WTC11 (cell line): ENCODE measurements at regions not wholly inside any gene's neighbourhood (a gene's known extent, or its start where the extent isn't known, plus 50 kb on each side); places are given as distances from the start of the nearest gene placed in this dataset.
"Not testable (repeated sequence)": the region's sequence is repeated elsewhere in the genome, so short reads cannot be mapped to it uniquely, and the experiment has no call there.

Experiments
- ATAC-seq: fragments of 200-7000 bp; cut with Tn5 transposase; 2 replicates; pipeline ENCODE4 v1.10.0; 2021; ENCODE audit warnings: mild to moderate bottlenecking, moderate library complexity
- CTCF ChIA-PET: fragments of 300-600 bp; sonication (Branson Sonifier 250); formaldehyde crosslinking; loops from one replicate; lab custom pipeline; 2021; ENCODE audit warnings: antibody characterized with exemption; lab: Charles Lee
- POLR2A ChIA-PET: fragments of 350-600 bp; sonication (Branson Sonifier 250); formaldehyde crosslinking; loops from one replicate; lab custom pipeline; 2021; ENCODE audit warnings: antibody characterized with exemption; lab: Charles Lee
- DNase-seq: peaks from one replicate; pipeline ENCODE4 v3.0.0; 2021; ENCODE audit warnings: low spot score
- H3K27ac Mint-ChIP-seq: 2 replicates; pipeline ENCODE4 v1.8.0; 2021; ENCODE audit warnings: mixed read lengths
- H3K27me3 Mint-ChIP-seq: 2 replicates; pipeline ENCODE4 v1.8.0; 2021; ENCODE audit warnings: low read depth, mild to moderate bottlenecking, moderate library complexity, mixed read lengths
- H3K36me3 Mint-ChIP-seq: 2 replicates; pipeline ENCODE4 v1.8.0; 2021; ENCODE audit warnings: mixed read lengths
- H3K4me1 Mint-ChIP-seq: 2 replicates; pipeline ENCODE4 v1.8.0; 2022; ENCODE audit warnings: mixed read lengths
- H3K4me3 Mint-ChIP-seq: 2 replicates; pipeline ENCODE4 v1.8.0; 2021; ENCODE audit warnings: mild to moderate bottlenecking, moderate library complexity, mixed read lengths
- H3K9me3 Mint-ChIP-seq: 2 replicates; pipeline ENCODE4 v1.8.0; 2021; ENCODE audit warnings: mixed read lengths
- E2F5 ChIP-seq: sonication (generic); formaldehyde crosslinking; IDR thresholded peaks from 2 replicates; pipeline ENCODE4 v1.8.1; 2022; ENCODE audit warnings: mild to moderate bottlenecking, moderate library complexity, missing genetic modification reagents
- ELF4 ChIP-seq: sonication (generic); formaldehyde crosslinking; IDR thresholded peaks from 2 replicates; pipeline ENCODE4 v1.8.1; 2022; ENCODE audit warnings: low read depth, mild to moderate bottlenecking, moderate library complexity, missing genetic modification reagents
- HMGA2 ChIP-seq: fragments of 250-450 bp; sonication (Bioruptor Pico); IDR thresholded peaks from 2 replicates; pipeline ENCODE4 v1.4.0; 2021; ENCODE audit warnings: mild to moderate bottlenecking, moderate library complexity
- IRF1 ChIP-seq: sonication (generic); formaldehyde crosslinking; IDR thresholded peaks from 2 replicates; pipeline ENCODE4 v1.8.0; 2023; ENCODE audit warnings: missing genetic modification reagents
- NFYB ChIP-seq: sonication (generic); formaldehyde crosslinking; conservative IDR thresholded peaks from 2 replicates; pipeline ENCODE4 v1.8.0; 2022; ENCODE audit warnings: low read depth, missing genetic modification reagents
- NR1H2 ChIP-seq: sonication (generic); formaldehyde crosslinking; IDR thresholded peaks from 2 replicates; pipeline ENCODE4 v1.9.0; 2021; ENCODE audit warnings: mild to moderate bottlenecking, moderate library complexity, missing genetic modification reagents
- OVOL2 ChIP-seq: fragments of 250-450 bp; sonication (Bioruptor Pico); IDR thresholded peaks from 2 replicates; pipeline ENCODE4 v1.9.0; 2021; ENCODE audit warnings: mild to moderate bottlenecking, borderline replicate concordance
- RELA ChIP-seq: sonication (generic); formaldehyde crosslinking; IDR thresholded peaks from 2 replicates; pipeline ENCODE4 v1.8.1; 2022; ENCODE audit warnings: missing genetic modification reagents, mild to moderate bottlenecking, borderline replicate concordance
- USF2 ChIP-seq: sonication (generic); formaldehyde crosslinking; IDR thresholded peaks from 2 replicates; pipeline ENCODE4 v1.8.1; 2023; ENCODE audit warnings: mild to moderate bottlenecking, missing genetic modification reagents, moderate library complexity
- ZNF121 ChIP-seq: sonication (generic); formaldehyde crosslinking; IDR thresholded peaks from 2 replicates; pipeline ENCODE4 v1.8.0; 2023; ENCODE audit warnings: missing genetic modification reagents
- ZNF219 ChIP-seq: sonication (generic); formaldehyde crosslinking; IDR thresholded peaks from 2 replicates; pipeline ENCODE4 v1.8.0; 2023; ENCODE audit warnings: missing genetic modification reagents, mild to moderate bottlenecking, borderline replicate concordance
- TF ChIP-seq, protein P1 (sequence below): sonication (generic); formaldehyde crosslinking; IDR thresholded peaks from 2 replicates; pipeline ENCODE4 v1.8.1; 2023; ENCODE audit warnings: mild to moderate bottlenecking, missing genetic modification reagents

DNA sequence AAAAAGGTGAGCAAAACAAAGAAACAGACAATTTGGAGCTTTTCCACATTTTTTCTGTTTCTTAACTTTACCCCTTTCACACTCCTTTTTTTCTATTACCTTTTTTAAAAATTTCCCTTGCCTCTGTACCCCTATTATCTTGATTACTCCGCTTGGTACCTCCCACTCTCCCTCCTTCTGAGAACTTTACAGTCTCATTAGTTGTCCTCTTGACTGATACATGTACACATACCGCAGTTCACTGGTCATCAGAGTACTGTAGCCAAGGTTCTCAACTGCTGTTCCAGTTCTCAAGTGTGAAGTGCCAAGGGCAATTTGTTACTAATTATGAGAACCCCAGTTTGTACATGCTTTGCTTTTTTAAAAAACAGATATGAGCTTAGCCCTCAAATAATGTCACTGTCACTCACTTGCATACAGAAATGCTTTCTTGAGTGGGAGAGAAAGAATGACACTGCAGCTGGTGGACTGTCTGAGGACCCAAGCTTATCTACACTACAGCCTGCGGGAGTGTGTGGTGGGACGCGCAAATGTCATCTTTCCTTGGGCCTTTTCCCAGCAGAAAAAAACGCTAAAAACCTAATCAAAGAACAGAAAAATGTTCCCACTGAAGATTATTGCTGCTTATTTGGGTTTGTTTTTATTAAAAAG lies 160.8 kb downstream of the DISP1 start:
- no peak for ATAC-seq
- CTCF ChIA-PET, result no interaction called here
- POLR2A ChIA-PET, result no interaction called here
- H3K9me3 Mint-ChIP-seq, result peaks cover 6% of the 10 kb centered on the region; the same call in 1 of the 2 replicates
- TF ChIP-seq USF2 (CRISPR knock-in tag) (no peak), RELA (CRISPR knock-in tag) (no peak), ZNF219 (CRISPR knock-in tag) (no peak)
- TF ChIP-seq, all 79 proteins: peak for 0
- DNase-seq, result no peak
- no peak overlapping the region for H3K27ac Mint-ChIP-seq
- H3K4me3 Mint-ChIP-seq, result no peak overlapping the region
- H3K4me1 Mint-ChIP-seq, result no peaks in the 10 kb centered on the region
- H3K27me3 Mint-ChIP-seq, result peaks cover 3% of the 10 kb centered on the region; the same call in 1 of the 2 replicates
- peaks cover 5% of the 10 kb centered on the region; the same call in 1 of the 2 replicates for H3K36me3 Mint-ChIP-seq

- peaks cover 6% of the 10 kb centered on the region; the same call in 1 of the 2 replicates for H3K9me3 Mint-ChIP-seq
- DNase-seq, result no peak
These were observed 161.6 kb downstream of the DISP1 start for GRCh38 chr1:222976453-222976852.

GRCh38 chr1:222977294-222977693 lies 162.5 kb downstream of the DISP1 start:
- POLR2A ChIA-PET, DNase-seq, CTCF ChIA-PET, H3K36me3 Mint-ChIP-seq, H3K4me3 Mint-ChIP-seq, ATAC-seq, H3K4me1 Mint-ChIP-seq, H3K9me3 Mint-ChIP-seq, H3K27ac Mint-ChIP-seq, H3K27me3 Mint-ChIP-seq: not testable (repeated sequence)

More at GRCh38 chr1:222976453-222976852, 161.6 kb downstream of the DISP1 start:
- H3K36me3 Mint-ChIP-seq, result peaks cover 5% of the 10 kb centered on the region; the same call in 1 of the 2 replicates
- no peak overlapping the region for H3K27ac Mint-ChIP-seq
- no peak for ATAC-seq
- ChIA-PET CTCF (no interaction called here), POLR2A (no interaction called here)
- H3K4me3 Mint-ChIP-seq, result no peak overlapping the region
- H3K27me3 Mint-ChIP-seq, result peaks cover 3% of the 10 kb centered on the region; the same call in 1 of the 2 replicates
- H3K4me1 Mint-ChIP-seq, result no peaks in the 10 kb centered on the region
- TF ChIP-seq HMGA2 (CRISPR knock-in tag) (no peak), ZNF121 (CRISPR knock-in tag) (no peak), ZNF219 (CRISPR knock-in tag) (no peak), ELF4 (CRISPR knock-in tag) (no peak), NFYB (CRISPR knock-in tag) (no peak), OVOL2 (CRISPR knock-in tag) (no peak), E2F5 (no peak), NR1H2 (CRISPR knock-in tag) (no peak)
- TF ChIP-seq, protein P1, sequence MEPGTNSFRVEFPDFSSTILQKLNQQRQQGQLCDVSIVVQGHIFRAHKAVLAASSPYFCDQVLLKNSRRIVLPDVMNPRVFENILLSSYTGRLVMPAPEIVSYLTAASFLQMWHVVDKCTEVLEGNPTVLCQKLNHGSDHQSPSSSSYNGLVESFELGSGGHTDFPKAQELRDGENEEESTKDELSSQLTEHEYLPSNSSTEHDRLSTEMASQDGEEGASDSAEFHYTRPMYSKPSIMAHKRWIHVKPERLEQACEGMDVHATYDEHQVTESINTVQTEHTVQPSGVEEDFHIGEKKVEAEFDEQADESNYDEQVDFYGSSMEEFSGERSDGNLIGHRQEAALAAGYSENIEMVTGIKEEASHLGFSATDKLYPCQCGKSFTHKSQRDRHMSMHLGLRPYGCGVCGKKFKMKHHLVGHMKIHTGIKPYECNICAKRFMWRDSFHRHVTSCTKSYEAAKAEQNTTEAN (CRISPR knock-in tag), result no peak

DNA sequence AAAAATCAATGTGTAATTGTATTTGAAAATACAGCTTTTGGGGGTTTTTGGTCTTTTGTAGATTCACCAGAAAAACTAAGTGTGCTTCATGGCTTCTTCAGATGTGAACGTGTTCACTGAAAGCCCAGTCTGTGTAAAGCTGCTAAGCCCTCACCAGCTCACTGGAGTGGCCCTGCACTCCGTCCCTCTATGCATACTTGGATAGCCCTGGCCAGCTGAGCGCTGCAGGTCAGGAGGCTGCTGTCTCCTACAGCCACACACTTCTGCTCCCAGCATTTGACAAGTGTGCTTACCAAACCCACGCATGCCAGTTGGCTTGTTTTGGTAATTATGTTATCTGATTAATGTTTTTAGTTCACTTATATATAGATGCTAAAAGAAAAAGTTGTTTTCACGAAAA lies 163.5 kb downstream of the TLR5 start:
- peak; percentile 28; the same call in 1 of the 2 replicates for ATAC-seq
- Mint-ChIP-seq H3K9me3 (peaks cover 6% of the 10 kb centered on the region; the same call in 1 of the 2 replicates), H3K36me3 (peaks cover 5% of the 10 kb centered on the region; the same call in 1 of the 2 replicates), H3K27me3 (no peaks in the 10 kb centered on the region), H3K27ac (no peak overlapping the region), H3K4me1 (no peaks in the 10 kb centered on the region), H3K4me3 (no peak overlapping the region)
- no peak for TF ChIP-seq IRF1
- peak; percentile 12 for DNase-seq
- ChIA-PET POLR2A (no interaction called here), CTCF (interaction anchor here (1.9 kb wide), 1 partner anchor 110 kb away, joined by 4 read pairs; no protein-coding TSS in a partner anchor)
